AG09309 (cell line): ENCODE measurements at regions not wholly inside any gene's neighbourhood (a gene's known extent, or its start where the extent isn't known, plus 50 kb on each side); places are given as distances from the start of the nearest gene placed in this dataset.
"Not testable (repeated sequence)": the region's sequence is repeated elsewhere in the genome, so short reads cannot be mapped to it uniquely, and the experiment has no call there.

Source experiments
- DNase-seq: peaks from one replicate; pipeline ENCODE4 v3.0.0-alpha.2; 2010; ENCODE audit warnings: low read depth
- H3K4me3 ChIP-seq: 2 replicates; pipeline ENCODE4 v1.5.1; 2011; ENCODE audit warnings: mild to moderate bottlenecking, low read depth, low read length, moderate library complexity; ENCODE audit not compliant: control insufficient read depth
- CTCF ChIP-seq: IDR thresholded peaks from 2 replicates; pipeline ENCODE4 v1.5.1; 2011; ENCODE audit warnings: mild to moderate bottlenecking, low read depth, low read length, inconsistent platforms; ENCODE audit not compliant: insufficient read depth, control insufficient read depth; ENCODE audit errors: missing control alignments

- no peak for TF ChIP-seq CTCF
- no peak overlapping the region for H3K4me3 ChIP-seq
- DNase-seq = no peak
These were observed 64.3 kb upstream of the TINAGL1 start for GRCh38 chr1:31511848-31512615.

GRCh38 chr1:31514117-31514516 lies 62.2 kb upstream of the TINAGL1 start:
- no peak for TF ChIP-seq CTCF
- DNase-seq = no peak
- H3K4me3 ChIP-seq = no peak overlapping the region

- no peak overlapping the region for H3K4me3 ChIP-seq
- no peak for TF ChIP-seq CTCF
- DNase-seq = no peak
These were observed 61.1 kb upstream of the TINAGL1 start for GRCh38 chr1:31515056-31515775.

GRCh38 chr1:31515936-31516335 lies 60.4 kb upstream of the TINAGL1 start:
- H3K4me3 ChIP-seq = no peak overlapping the region
- no peak for DNase-seq
- no peak for TF ChIP-seq CTCF

GRCh38 chr1:31517301-31517700 lies 59.0 kb upstream of the TINAGL1 start:
- no peak for TF ChIP-seq CTCF
- no peak for DNase-seq
- no peak overlapping the region for H3K4me3 ChIP-seq

- H3K4me3 ChIP-seq, DNase-seq: not testable (repeated sequence)
These were observed 58.3 kb upstream of the TINAGL1 start for GRCh38 chr1:31517986-31518385.
